ENCODE measurements at regions not wholly inside any gene's neighbourhood (a gene's known extent, or its start where the extent isn't known, plus 50 kb on each side); places are given as distances from the start of the nearest gene placed in this dataset.

GRCh38 chr21:36640721-36641244 is 58.1 kb upstream of the SIM2 start:
- DNase-seq (ENCODE audit: low read depth) = no peak
- H3K4me3 ChIP-seq (ENCODE audit: control insufficient read depth, low read depth, low read length) = no peak overlapping the region
- TF ChIP-seq CTCF (IDR thresholded peaks at IDR 0.05; ENCODE audit: control insufficient read depth, insufficient read depth, low read depth, low read length, missing control alignments) = no peak

- DNase-seq (ENCODE audit: low read depth) = no peak
- H3K4me3 ChIP-seq (ENCODE audit: control insufficient read depth, low read depth, low read length) = no peak overlapping the region
- TF ChIP-seq CTCF (IDR thresholded peaks at IDR 0.05; ENCODE audit: control insufficient read depth, insufficient read depth, low read depth, low read length, missing control alignments) = no peak
Measured at GRCh38 chr21:36641346-36641745, 57.6 kb upstream of the SIM2 start.

- TF ChIP-seq CTCF (IDR thresholded peaks at IDR 0.05; ENCODE audit: control insufficient read depth, insufficient read depth, low read depth, low read length, missing control alignments) = no peak
- no peak for DNase-seq (ENCODE audit: low read depth)
- no peak overlapping the region for H3K4me3 ChIP-seq (ENCODE audit: control insufficient read depth, low read depth, low read length)
Measured at GRCh38 chr21:36641886-36642285, 57.0 kb upstream of the SIM2 start.

GRCh38 chr21:36642777-36643176 is 56.1 kb upstream of the SIM2 start:
- no peak for DNase-seq (ENCODE audit: low read depth)
- H3K4me3 ChIP-seq (ENCODE audit: control insufficient read depth, low read depth, low read length) = no peak overlapping the region
- TF ChIP-seq CTCF (IDR thresholded peaks at IDR 0.05; ENCODE audit: control insufficient read depth, insufficient read depth, low read depth, low read length, missing control alignments) = no peak

GRCh38 chr21:36643374-36644250 is 55.3 kb upstream of the SIM2 start:
- no peak for DNase-seq (ENCODE audit: low read depth)
- no peak for TF ChIP-seq CTCF (IDR thresholded peaks at IDR 0.05; ENCODE audit: control insufficient read depth, insufficient read depth, low read depth, low read length, missing control alignments)
- H3K4me3 ChIP-seq (ENCODE audit: control insufficient read depth, low read depth, low read length) = no peak overlapping the region

GRCh38 chr21:36646011-36646410 is 52.9 kb upstream of the SIM2 start:
- no peak for TF ChIP-seq CTCF (IDR thresholded peaks at IDR 0.05; ENCODE audit: control insufficient read depth, insufficient read depth, low read depth, low read length, missing control alignments)
- no peak overlapping the region for H3K4me3 ChIP-seq (ENCODE audit: control insufficient read depth, low read depth, low read length)
- DNase-seq (ENCODE audit: low read depth) = no peak
